ENCODE measurements at regions not wholly inside any gene's neighbourhood (a gene's known extent, or its start where the extent isn't known, plus 50 kb on each side); places are given as distances from the start of the nearest gene placed in this dataset.
"Not testable (repeated sequence)": the region's sequence is repeated elsewhere in the genome, so short reads cannot be mapped to it uniquely, and the experiment has no call there.

- no peak for DNase-seq (ENCODE audit: low read depth)
Measured at GRCh38 chr18:4765401-4765800, 310.3 kb upstream of the DLGAP1 start.

- no peak for DNase-seq (ENCODE audit: low read depth)
Measured at GRCh38 chr18:4762330-4762729, 307.2 kb upstream of the DLGAP1 start.

DNA sequence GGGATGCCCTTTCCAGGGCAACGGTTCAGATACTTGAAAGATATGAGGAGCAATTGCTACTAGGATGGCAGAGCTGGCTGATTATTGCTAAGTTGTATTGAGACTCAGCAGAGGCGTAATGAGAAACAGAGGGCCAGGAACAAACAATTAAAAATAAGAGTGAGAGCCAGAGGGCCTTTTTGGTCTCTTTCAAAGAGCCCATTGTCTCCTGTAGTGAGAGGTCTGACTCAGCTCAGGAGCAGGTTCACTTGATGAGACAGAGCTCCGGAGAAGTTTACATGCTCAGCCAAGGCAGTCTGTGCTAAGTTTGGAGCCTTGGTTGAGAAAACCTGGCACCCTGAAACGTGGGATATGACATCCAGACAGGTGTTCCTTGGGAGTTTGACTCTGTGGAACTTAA is 303.9 kb upstream of the DLGAP1 start:
- no peak for DNase-seq (ENCODE audit: low read depth)

DNA sequence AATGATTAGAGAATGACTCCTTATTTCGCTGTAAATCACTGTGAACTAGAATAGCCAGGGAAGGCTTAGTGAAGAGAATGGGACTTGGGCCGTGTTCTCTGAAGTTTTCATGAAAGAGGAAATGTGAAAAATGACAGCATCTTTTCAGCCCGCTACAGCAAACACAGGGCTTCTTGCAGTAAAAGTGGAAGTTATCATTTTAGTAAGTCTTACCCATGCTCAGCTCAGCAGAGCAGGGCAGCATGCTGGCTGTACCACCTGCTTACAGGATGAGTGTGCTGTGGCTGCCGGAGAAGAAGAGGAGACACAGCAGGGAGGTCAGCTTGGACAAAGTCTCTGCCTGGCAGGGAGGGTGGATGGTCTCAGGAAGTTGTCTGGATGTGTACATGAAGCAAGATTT is 300.7 kb upstream of the DLGAP1 start:
- no peak for DNase-seq (ENCODE audit: low read depth)

GRCh38 chr18:4753151-4753550 is 298.0 kb upstream of the DLGAP1 start:
- not testable (repeated sequence) for DNase-seq (ENCODE audit: low read depth)

DNA sequence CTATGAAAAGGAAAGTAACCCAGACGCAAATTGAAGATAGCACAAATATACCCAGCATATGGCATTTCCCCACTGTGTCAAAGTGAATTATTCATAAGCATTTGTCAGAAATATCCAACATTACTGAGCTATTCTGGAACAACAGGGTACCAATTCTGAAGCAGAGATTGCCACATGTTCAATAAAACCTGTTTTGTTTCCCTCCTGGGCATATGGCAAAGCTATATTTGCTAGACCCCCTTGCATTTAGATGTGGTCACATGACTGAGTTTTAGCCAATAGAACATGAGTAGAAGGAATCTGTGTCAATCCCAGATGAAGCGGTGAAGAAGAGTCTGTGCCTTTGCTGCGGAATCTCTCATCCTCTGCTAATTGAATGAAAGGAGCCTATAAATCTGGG is 296.4 kb upstream of the DLGAP1 start:
- DNase-seq (ENCODE audit: low read depth): no peak

GRCh38 chr18:4750393-4751346 is 295.6 kb upstream of the DLGAP1 start:
- DNase-seq (ENCODE audit: low read depth): no peak

DNA sequence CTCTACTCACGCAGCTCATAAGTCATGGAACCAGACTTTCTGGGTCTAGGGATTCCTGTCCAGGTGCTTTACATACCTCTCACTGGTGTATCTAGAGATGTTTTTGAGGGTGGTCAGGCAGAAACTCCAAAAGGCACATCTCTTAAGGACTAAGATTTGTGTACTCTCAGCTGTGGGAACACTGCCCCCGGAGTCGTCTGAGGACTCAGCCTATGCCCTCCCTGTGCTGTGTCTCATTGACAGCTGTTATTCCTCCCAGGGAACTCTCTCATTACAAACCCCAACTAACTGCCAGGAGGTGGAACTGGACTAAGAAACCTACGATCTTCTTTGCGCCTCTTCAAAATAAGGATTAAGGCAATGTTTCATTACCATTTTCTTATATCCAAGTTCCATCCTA is 293.9 kb upstream of the DLGAP1 start:
- no peak for DNase-seq (ENCODE audit: low read depth)

GRCh38 chr18:4734903-4735302 is 279.8 kb upstream of the DLGAP1 start:
- no peak for DNase-seq (ENCODE audit: low read depth)

- DNase-seq (ENCODE audit: low read depth): no peak
Measured at GRCh38 chr18:4734021-4734420, 278.9 kb upstream of the DLGAP1 start.

DNA sequence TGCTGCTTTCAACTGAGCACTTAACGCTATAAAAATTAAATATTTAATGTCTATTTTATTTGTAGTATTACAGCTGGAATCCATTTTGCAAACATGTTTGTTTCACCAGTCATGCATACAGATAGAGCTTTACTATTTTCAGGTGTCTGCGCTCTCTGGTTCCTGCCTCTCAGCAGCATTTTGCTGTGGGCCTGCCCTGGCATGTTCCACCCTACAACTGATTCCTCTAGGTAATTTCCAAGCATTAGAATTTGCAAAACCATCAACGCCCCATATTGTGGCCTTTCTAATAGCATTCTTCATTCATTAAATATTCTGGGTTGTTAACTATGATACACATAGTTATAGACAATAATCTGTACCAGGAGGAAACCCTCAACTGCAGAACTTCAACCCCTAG is 266.4 kb upstream of the DLGAP1 start:
- DNase-seq (ENCODE audit: low read depth): no peak

DNA sequence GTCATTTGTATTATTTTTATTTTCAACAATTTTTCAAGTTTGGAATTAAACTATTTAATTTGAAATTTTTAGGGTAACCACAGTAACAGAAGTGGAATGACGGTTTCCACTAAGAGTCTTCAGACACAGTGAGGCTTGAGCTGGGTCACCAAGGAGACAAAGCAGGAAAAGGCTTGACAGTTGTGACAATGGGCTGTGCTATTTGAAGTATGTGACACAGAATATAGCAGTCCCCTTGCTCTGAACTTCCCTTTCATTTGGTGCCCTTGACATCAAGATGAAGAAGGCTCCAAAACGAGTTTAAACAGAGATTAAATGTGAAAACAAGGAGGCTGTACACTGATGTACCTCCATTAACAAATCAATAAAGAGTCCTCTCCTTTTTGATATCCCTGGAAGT is 265.4 kb upstream of the DLGAP1 start:
- no peak for DNase-seq (ENCODE audit: low read depth)

DNA sequence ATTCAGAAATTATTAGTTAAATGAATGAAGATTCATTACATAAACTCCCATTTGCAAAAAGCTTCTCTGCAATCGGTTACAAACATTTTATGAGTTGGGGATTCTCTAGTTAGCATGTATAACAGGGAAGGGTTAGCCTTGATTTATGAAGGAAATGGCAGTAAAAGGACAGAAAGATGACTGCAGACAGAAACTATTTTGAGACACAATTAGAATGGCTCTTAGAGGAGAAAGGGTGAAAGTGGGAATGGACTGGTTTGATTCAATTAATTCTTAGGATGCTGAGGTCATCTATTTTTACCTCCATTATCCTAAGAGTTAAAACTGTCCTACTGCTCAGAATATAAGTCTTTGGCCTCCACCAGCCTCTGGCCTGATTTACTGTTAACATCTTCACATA is 250.8 kb upstream of the DLGAP1 start:
- no peak for DNase-seq (ENCODE audit: low read depth)

- DNase-seq (ENCODE audit: low read depth): no peak
Measured at GRCh38 chr18:4704781-4705180, 249.7 kb upstream of the DLGAP1 start.

DNA sequence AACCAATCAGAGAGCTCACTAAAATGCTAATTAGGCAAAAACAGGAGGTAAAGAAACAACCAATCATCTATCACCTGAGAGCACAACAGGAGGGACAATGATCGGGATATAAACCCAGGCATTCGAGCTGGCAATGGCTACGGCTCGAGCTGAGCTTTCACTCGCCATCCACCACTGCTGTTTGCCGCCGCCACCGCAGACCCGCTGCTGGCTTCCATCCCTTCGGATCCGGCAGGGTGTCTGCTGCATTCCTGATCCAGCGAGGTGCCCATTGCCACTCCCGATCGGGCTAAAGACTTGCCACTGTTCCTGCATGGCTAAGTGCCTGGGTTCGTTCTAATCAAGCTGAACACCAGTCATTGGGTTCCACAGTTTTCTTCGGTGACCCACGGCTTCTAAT is 236.7 kb upstream of the DLGAP1 start:
- DNase-seq (ENCODE audit: low read depth): no peak

DNA sequence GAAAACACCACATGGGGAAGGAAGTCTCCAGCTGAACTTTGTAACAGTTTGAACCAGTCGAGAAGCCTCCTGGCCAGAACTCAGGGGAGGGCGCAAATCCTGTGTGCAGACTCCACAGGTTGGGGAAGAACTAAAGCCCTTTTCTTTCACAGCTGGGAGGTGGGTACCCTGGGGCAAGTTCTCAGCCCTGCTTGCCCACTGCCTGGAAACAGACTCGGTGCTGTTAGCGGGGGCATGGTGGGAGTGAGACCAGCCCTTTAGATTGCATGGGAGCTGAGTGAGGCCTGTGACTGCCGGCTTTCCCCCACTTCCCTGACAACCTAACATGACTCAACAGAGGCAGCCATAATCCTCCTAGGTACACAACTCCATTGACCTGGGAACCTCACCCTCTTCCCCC is 223.6 kb upstream of the DLGAP1 start:
- DNase-seq (ENCODE audit: low read depth): not testable (repeated sequence)

DNA sequence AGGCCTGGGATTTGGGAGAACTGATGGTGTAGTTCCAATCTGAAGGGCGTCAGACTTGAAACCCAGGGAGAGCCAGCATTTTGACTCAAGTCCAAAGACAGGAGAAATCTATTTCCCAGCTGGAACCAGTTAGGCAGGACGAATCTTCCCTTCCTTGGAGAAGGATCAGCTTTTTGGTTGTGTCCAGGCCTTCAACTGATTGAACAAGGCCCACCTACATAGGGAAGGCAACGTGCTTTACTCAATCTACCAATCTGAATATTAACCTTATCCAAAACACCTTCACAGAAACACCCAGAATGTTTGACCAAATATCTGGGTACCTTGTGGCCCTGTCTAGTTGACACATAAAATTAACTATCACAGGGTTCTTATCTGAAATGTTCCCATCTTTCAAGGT is 221.9 kb upstream of the DLGAP1 start:
- no peak for DNase-seq (ENCODE audit: low read depth)

- no peak for DNase-seq (ENCODE audit: low read depth)
Measured at GRCh38 chr18:4672162-4672561, 217.1 kb upstream of the DLGAP1 start.

GRCh38 chr18:4658804-4659203 is 203.7 kb upstream of the DLGAP1 start:
- no peak for DNase-seq (ENCODE audit: low read depth)

DNA sequence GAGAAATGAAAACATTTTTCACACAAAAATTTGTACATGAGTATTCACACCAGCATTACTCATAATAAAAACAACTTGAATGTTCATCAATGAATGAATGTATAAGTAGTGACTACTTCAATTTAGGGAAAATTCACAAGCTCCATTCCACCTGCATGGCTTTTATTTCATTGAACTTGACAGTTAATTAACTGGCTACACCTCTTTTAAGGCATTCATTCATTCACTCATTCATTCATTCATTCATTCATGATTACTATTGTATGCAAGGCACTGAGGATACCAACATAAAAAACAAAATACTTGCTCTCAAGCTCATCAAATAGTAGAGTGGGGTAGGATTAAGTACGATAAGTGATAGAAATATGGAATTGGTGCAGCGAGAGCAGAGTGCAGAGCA is 198.3 kb upstream of the DLGAP1 start:
- no peak for DNase-seq (ENCODE audit: low read depth)

- DNase-seq (ENCODE audit: low read depth): no peak
Measured at GRCh38 chr18:4641771-4642368, 186.8 kb upstream of the DLGAP1 start.

- DNase-seq (ENCODE audit: low read depth): no peak
Measured at GRCh38 chr18:4640349-4641012, 185.4 kb upstream of the DLGAP1 start.

All from stimulated activated CD8-positive, alpha-beta memory T cell treated with anti-CD3 and anti-CD28 coated beads, Interleukin-4, amount 100 ng/mL, for 24 hours (primary cell).